Right lobe of liver (tissue), 4 donors: ENCODE measurements at regions not wholly inside any gene's neighbourhood (a gene's known extent, or its start where the extent isn't known, plus 50 kb on each side); places are given as distances from the start of the nearest gene placed in this dataset.

Experiments
- POLR2A ChIP-seq: fragments of 450-650 bp; IDR thresholded peaks from one replicate; pipeline ENCODE4 v1.6.1; 2017; ENCODE audit warnings: antibody characterized with exemption, mild to moderate bottlenecking
- TF ChIP-seq, protein P1 (sequence below), 4 donors: fragments of 200-600 bp in 3 of 4; fragments of 450-650 bp in 1 of 4; IDR thresholded peaks; one replicate each; pipeline versions ENCODE4 v1.5.1 to v1.8.0; 2016 to 2022; ENCODE audit warnings: antibody characterized with exemption in 4 of 4, mild to moderate bottlenecking in 2 of 4
- donor health status: DM: no; HTN: no; CAD: no.
- donor health status: DM: no; HTN: no; CAD: no.
- donor health status: DM: no; HTN: yes; CAD: no.

DNA sequence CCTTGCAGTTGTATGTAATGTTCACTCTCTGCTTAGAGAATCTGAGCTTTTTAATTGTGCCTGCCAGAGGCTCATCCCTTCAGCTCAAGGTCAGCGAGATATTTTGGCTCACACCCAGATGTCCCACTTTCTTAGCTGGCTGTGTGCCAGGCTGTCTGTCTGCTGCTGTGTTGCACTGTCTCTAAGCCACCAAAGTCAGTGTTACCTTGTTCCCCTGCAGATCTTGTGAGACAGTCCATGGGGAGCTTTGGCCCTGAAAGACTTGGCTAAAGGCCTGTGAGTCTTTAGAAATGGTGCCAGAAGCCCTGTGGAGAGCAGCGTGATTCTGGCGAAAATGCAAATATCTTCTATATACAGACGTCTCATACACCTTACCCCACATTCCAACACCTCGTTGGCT, 293.7 kb downstream of the TTC6 start:
- no peak for TF ChIP-seq POLR2A
- TF ChIP-seq, protein P1, sequence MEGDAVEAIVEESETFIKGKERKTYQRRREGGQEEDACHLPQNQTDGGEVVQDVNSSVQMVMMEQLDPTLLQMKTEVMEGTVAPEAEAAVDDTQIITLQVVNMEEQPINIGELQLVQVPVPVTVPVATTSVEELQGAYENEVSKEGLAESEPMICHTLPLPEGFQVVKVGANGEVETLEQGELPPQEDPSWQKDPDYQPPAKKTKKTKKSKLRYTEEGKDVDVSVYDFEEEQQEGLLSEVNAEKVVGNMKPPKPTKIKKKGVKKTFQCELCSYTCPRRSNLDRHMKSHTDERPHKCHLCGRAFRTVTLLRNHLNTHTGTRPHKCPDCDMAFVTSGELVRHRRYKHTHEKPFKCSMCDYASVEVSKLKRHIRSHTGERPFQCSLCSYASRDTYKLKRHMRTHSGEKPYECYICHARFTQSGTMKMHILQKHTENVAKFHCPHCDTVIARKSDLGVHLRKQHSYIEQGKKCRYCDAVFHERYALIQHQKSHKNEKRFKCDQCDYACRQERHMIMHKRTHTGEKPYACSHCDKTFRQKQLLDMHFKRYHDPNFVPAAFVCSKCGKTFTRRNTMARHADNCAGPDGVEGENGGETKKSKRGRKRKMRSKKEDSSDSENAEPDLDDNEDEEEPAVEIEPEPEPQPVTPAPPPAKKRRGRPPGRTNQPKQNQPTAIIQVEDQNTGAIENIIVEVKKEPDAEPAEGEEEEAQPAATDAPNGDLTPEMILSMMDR (IDR thresholded peaks at IDR 0.05) = no peak
